Urinary bladder (tissue), 3 donors: ENCODE measurements at regions not wholly inside any gene's neighbourhood (a gene's known extent, or its start where the extent isn't known, plus 50 kb on each side); places are given as distances from the start of the nearest gene placed in this dataset.

ENCODE experiments used
- DNase-seq: peaks from one replicate; pipeline ENCODE4 v3.0.0-alpha.2; 2015; ENCODE audit errors: extremely low spot score
- H3K27ac ChIP-seq: one replicate; pipeline ENCODE4 v1.5.1; 2013; ENCODE audit warnings: low read depth, mild to moderate bottlenecking, moderate library complexity
- H3K36me3 ChIP-seq: one replicate; pipeline ENCODE4 v1.6.1; 2013; ENCODE audit warnings: mild to moderate bottlenecking, moderate library complexity; ENCODE audit not compliant: insufficient read depth
- H3K4me1 ChIP-seq: one replicate; pipeline ENCODE4 v1.6.1; 2013; ENCODE audit warnings: mild to moderate bottlenecking, moderate library complexity; ENCODE audit not compliant: insufficient read depth
- H3K4me3 ChIP-seq: one replicate; pipeline ENCODE4 v1.5.1; 2013; ENCODE audit warnings: low read depth, low read length
- WGBS: extraction: QIAGEN DNeasy Blood & Tissue Kit; methylation state at CpG from one replicate; pipeline ENCODE4 v1.1.7; 2013; 5-methylcytosine and 5-hydroxymethylcytosine counted together
- donor health status: healthy with polysubstance abuse.
- donor health status: healthy.

DNA sequence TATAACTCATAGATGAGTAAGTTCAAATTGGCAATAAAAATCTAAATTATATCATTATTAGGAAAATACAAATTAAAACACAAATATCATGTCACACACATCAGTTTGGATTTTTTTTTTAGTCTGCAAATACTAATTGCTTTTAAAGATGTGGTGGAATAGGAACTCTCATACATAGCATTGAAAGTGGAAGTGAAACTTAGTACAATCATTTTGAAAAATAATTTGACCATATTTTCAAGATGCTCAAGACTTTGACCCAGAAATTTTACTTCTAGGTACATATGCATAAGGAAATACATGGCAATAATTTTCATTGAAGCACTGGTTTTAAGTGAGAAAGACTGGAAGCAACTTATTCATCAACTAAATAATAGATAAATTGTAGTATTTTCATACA is 147.5 kb upstream of the SMIM31 start:
- no peak for DNase-seq
- no peaks in the 10 kb centered on the region for H3K36me3 ChIP-seq
- no peak overlapping the region for H3K27ac ChIP-seq
- H3K4me1 ChIP-seq: no peaks in the 10 kb centered on the region
- no peak overlapping the region for H3K4me3 ChIP-seq

DNA sequence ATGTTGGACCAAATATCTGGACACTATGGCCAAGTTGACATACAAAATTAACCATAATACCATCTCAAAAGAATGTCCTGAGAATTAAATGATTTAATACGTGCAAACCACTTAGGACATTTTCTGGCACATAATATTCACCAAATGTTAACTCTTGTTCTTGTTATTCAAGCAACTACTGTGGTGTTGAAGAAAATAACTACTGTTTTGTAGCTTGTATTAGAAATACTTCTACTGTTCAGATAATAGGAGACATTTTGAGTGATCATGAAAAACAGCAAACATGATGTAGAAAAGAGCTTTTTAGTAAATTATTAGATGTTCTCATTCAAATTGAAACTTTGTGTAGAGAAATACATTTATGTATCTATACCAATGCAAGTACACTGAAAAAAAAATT is 140.7 kb upstream of the SMIM31 start:
- 73% methylated on average over 1 of the region's 1 CpG for WGBS
- no peaks in the 10 kb centered on the region for H3K36me3 ChIP-seq
- H3K4me1 ChIP-seq: no peaks in the 10 kb centered on the region
- DNase-seq: no peak
- no peak overlapping the region for H3K4me3 ChIP-seq
- no peak overlapping the region for H3K27ac ChIP-seq

DNA sequence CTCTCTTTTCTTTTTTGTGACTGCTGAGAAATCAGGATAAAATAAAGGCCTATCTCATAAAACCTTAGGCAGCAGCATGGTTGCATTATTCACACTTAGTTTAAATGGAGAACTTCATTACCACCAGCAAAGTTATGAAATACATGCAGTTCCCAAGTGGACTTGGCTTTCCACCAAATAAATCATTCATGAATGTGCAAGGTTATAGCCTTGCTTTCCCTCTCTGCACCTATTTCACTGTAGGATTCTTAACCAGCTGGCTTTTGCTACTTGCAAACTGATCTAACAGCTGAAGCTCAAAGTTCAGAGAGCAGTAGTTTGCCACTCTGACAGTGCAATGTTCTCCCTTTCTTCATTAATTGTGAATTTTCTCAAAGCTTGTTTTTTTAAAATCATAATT is 140.1 kb upstream of the SMIM31 start:
- no peak for DNase-seq
- Histone ChIP-seq H3K27ac (no peak overlapping the region), H3K4me3 (no peak overlapping the region), H3K36me3 (no peaks in the 10 kb centered on the region), H3K4me1 (no peaks in the 10 kb centered on the region)

DNA sequence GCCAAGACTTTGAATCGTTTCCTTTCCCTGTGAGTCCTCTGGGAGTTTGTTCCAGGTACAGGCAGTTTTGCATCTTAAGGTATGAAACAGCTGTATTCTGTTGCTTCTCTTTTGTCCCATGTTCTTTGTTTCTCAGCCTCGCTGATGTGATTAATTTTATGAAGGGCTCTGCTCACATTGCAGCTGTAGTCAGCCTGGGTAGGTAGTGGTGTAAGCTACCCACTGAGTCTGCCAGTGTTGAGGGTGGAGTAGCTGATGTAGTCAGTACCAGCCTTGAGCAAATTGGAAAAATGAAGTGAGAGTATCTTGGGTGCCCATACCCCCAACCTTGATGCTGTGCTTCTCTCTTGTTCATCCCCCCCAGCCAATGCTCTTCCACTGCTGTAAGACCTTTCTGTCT is 139.6 kb upstream of the SMIM31 start:
- no peaks in the 10 kb centered on the region for H3K36me3 ChIP-seq
- 56% methylated on average over 2 of the region's 2 CpGs for WGBS
- DNase-seq: no peak

DNA sequence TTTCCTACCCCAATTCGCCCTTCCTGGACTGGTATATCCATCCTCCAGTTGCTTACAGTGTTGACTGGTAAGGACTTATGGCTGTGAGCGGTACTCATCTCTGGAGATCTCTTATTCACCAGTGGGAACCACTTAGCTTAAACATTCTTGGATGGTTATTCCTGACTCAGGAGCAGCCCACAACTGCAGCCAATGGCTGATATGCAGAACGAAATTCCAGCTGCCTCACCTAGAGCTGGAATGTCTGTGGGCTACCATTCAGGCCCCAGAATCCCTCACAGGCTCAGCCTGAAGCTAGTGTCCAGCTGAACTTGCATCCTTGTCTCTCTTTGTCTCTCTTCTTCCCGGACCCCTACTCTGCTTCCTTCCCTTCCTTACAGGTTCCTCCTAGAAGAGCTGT is 138.9 kb upstream of the SMIM31 start:
- Histone ChIP-seq H3K27ac (no peak overlapping the region), H3K36me3 (no peaks in the 10 kb centered on the region), H3K4me3 (no peak overlapping the region), H3K4me1 (no peaks in the 10 kb centered on the region)
- 69% methylated on average over 4 of the region's 4 CpGs for WGBS
- DNase-seq: no peak

More for the DNA sequence above, 139.6 kb upstream of the SMIM31 start:
- H3K4me3 ChIP-seq: no peak overlapping the region
- H3K4me1 ChIP-seq: no peaks in the 10 kb centered on the region
- no peak overlapping the region for H3K27ac ChIP-seq

DNA sequence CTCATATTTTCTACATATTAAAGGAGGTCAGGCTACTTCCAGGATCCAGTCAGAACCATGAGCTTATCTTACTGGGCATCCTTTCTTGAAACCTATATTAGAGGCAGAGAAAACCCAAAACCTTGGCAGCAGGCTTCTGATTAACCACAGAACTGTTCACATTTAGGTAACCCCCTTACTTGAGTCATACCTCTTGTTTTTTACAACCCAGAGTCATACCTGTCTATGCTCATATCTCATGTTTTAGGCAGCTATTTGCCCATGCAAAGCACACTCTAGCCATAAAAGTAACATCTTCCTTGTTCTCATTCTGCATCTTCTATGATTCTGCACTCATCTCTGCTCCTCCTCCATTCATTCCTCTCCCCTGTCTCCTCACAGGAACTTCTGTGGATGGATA is 138.0 kb upstream of the SMIM31 start:
- no peak for DNase-seq
- Histone ChIP-seq H3K4me3 (no peak overlapping the region), H3K27ac (no peak overlapping the region), H3K36me3 (no peaks in the 10 kb centered on the region), H3K4me1 (no peaks in the 10 kb centered on the region)

DNA sequence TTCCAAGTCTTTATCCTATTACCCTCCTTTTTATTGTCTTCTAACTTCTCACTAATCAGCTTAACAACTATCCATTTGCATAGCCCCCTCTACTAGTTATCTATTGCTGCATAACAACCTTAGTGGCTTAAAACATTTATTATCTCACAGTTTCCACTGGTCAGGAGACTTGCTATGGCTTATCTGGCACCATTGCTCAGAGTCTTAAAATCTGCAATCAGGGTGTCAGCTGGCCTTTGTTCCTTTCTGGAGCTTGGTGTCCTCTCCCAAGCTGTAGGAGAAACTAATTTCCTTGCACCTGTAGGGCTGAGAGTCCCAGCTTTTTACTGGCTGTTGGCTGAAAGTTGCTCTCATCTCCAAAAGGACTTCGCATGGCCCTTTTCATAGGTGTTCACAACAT is 137.0 kb upstream of the SMIM31 start:
- Histone ChIP-seq H3K4me3 (no peak overlapping the region), H3K27ac (no peak overlapping the region), H3K36me3 (no peaks in the 10 kb centered on the region), H3K4me1 (no peaks in the 10 kb centered on the region)
- no peak for DNase-seq
- 88% methylated on average over 1 of the region's 1 CpG for WGBS

DNA sequence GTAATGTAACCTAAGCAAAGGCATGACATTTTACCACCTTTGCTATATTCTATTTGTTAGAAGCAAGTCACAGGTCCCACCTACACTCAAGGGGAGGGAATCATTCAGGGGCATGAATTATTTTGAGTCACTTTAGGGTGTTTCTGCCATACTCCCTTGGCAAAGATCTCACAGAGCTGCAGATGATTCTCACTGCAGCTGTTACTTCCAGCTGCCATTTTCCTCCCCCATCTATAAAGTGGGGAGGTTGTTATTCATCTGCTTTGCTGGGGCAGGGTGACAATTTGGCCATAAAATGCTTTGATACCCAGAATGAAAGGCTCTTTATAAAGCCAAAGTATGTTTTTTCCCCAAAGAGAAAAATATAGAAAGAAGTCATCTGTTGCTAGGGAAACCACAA is 136.5 kb upstream of the SMIM31 start:
- Histone ChIP-seq H3K4me3 (no peak overlapping the region), H3K36me3 (no peaks in the 10 kb centered on the region), H3K4me1 (no peaks in the 10 kb centered on the region), H3K27ac (no peak overlapping the region)
- no peak for DNase-seq

DNA sequence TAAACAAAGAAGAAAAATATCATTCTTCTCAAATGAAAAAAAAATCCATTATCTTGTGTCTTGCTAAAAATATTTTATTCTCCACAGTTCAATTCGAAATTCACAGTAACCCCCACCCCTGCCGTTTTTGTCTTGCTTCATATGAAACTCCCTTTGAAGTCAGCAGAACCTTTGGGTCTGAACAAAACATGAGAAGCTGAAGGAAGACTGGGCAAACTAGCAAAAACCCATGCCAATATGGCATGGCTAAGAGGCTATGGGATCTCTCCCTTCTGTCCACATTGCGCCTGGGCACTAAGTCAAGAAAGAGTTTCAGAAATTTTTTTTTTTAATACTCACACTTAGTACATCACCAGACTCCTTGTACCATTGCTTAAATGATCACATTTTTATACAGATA is 136.0 kb upstream of the SMIM31 start:
- DNase-seq: no peak
- no peak overlapping the region for H3K27ac ChIP-seq
- WGBS: 80% methylated on average over 3 of the region's 3 CpGs
- no peaks in the 10 kb centered on the region for H3K36me3 ChIP-seq
- no peak overlapping the region for H3K4me3 ChIP-seq
- H3K4me1 ChIP-seq: no peaks in the 10 kb centered on the region

DNA sequence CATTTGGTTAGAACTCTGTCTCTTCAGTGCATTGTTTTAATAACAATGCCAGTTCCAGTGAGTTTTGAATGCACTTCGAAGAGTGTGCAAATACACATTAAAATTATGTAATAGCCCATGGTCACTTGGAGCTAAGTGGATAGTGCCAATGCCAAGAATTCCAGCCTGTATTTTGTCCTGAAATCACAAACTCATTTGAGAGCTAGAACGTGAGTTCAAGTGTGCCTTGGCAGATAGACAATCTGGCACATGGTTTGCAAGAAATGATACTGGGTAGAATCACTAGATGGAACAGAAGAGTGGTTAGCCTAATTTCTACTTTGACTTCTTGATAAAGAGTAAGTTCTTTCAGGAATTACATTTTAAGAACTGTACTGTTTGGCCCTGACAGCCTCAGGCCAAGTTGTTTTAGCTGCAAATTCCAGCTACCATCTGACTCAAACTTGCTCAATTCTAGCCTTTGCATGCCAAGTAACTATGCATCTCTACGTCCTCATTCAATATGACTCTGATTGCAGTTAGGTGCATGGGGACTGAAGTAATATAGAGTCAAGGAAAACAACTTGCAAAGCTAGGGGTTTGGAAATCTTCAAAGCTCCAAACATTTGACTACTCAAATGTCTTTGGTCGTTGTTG is 131.9 kb upstream of the SMIM31 start:
- Histone ChIP-seq H3K4me3 (no peak overlapping the region), H3K36me3 (no peaks in the 10 kb centered on the region), H3K27ac (no peak overlapping the region), H3K4me1 (no peaks in the 10 kb centered on the region)
- 73% methylated on average over 4 of the region's 4 CpGs for WGBS
- no peak for DNase-seq

DNA sequence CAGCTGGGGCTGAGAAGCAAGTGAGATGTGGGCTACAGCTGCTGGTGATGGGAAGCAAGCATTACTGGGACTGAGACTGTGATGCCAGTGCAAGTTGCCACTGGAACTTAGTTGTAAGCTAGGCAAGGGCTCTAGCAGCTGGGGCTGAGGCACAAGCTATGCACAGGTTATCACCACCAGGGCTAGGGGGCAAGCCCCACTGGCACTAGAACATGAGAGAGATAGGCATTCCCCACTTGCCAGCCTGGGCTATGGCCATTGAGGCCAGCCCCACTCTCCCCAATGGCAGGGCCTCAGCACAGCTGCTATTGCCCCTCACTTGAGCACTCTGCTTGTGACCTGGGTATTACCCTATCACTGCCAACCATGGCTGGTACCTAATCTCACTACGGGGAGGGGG is 130.8 kb upstream of the SMIM31 start:
- DNase-seq: no peak
- no peaks in the 10 kb centered on the region for H3K36me3 ChIP-seq
- 94% methylated on average over 1 of the region's 1 CpG for WGBS
- H3K4me1 ChIP-seq: no peaks in the 10 kb centered on the region
- no peak overlapping the region for H3K27ac ChIP-seq
- no peak overlapping the region for H3K4me3 ChIP-seq

DNA sequence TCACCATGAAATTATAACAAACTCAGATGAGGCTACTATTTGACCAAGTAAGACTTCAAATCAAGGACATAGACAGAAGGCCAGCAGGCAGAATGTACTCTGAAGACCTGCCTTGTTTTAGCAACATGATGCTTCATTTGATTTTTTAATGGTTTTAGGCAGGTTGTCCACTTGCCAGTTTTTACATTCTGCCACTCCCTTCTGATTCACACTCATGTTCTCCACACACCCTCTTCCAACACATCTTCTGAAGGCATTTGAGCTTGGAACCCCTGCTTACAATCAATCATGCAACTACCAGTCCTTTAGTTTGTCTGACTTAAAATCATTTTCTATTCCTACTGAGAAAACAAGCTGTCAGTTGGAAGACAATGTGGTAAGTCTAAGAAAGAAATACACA is 114.9 kb upstream of the SMIM31 start:
- H3K27ac ChIP-seq: no peak overlapping the region
- no peaks in the 10 kb centered on the region for H3K4me1 ChIP-seq
- H3K4me3 ChIP-seq: no peak overlapping the region
- DNase-seq: no peak
- H3K36me3 ChIP-seq: no peaks in the 10 kb centered on the region

DNA sequence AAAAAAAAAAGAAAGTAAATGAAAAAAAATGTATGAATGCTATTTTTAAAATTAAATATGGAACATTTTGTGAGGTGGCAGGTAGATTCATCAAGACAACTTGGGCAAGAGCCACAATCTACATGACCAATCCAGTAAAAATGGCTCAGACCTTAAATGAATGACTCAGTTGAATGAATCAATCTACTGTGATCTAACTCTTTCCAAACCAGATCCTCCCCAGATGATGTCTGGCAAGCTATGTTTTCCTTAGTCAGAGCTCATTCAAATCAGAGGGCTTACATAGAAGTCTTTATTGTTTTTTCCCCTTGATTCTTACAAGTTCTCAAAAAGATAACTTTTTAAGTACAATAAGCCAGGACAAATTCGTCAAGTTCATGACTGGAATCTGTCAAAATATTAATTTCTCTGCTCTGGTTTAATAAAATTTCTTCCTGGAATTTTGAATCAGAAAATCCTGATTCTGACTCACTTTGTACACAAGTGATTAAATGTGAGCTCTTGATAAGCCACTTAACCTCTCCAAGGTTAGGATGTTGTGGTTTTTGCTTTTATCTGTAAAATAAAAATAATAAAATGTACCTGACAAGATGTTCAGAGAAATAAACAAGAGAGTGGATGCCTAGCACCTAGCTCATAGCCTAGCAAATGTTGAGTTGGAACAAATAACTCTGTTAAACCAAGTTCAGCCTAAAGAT is 105.6 kb upstream of the SMIM31 start:
- DNase-seq: no peak
- WGBS: 52% methylated on average over 1 of the region's 1 CpG
- no peaks in the 10 kb centered on the region for H3K4me1 ChIP-seq
- no peaks in the 10 kb centered on the region for H3K36me3 ChIP-seq
- H3K4me3 ChIP-seq: no peak overlapping the region
- no peak overlapping the region for H3K27ac ChIP-seq

DNA sequence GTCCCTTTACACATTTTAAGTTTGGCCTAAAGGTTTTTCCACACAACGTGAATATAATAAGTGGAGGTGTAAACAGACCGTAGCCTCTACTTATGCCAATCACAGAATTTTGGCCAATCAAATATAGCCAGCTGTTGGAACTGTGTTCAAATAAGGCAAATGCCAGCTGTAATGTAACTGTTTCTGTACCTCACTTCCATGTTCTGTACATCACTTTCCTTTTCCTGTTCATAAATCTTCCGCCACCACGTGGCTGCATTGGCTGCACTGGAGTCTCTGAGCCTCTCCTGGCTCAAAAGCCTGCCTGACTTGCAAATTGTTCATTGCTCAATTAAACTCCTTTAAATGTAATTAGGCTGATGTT is 105.1 kb upstream of the SMIM31 start:
- 80% methylated on average over 4 of the region's 4 CpGs for WGBS
- DNase-seq: no peak
- H3K4me3 ChIP-seq: no peak overlapping the region
- no peaks in the 10 kb centered on the region for H3K4me1 ChIP-seq
- no peak overlapping the region for H3K27ac ChIP-seq
- no peaks in the 10 kb centered on the region for H3K36me3 ChIP-seq

DNA sequence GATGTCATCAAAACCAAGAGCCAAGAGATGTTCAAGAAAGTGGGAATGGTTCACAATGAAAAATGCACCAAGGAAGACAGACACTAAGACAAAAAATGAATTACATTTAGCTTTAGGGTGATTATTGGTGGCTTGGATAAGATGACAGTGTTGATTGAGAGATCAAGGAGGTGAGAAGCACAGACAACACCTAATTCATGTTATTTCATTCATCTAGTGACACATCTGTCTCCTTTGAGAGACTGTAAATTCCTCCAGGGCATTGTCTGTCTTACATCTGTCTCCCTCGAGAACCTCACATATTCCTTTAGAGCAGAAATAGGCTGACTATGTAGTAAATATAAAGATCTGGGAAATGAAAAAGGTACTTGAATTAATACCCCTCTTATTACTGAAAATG is 94.2 kb upstream of the SMIM31 start:
- H3K27ac ChIP-seq: no peak overlapping the region
- no peak for DNase-seq
- H3K4me3 ChIP-seq: no peak overlapping the region
- no peaks in the 10 kb centered on the region for H3K4me1 ChIP-seq
- no peaks in the 10 kb centered on the region for H3K36me3 ChIP-seq
- WGBS: 68% methylated on average over 1 of the region's 1 CpG
